GM12874 (cell line): ENCODE measurements at regions not wholly inside any gene's neighbourhood (a gene's known extent, or its start where the extent isn't known, plus 50 kb on each side); places are given as distances from the start of the nearest gene placed in this dataset.

ENCODE experiments used
- TF ChIP-seq, protein P1 (sequence below): IDR thresholded peaks from 2 replicates; pipeline ENCODE4 v1.5.1; 2011; ENCODE audit warnings: low read depth, mild to moderate bottlenecking, control low read depth, low read length, moderate library complexity; ENCODE audit not compliant: insufficient read depth

GRCh38 chr2:240357641-240358012 is 77.8 kb upstream of the GPC1 start:
- TF ChIP-seq, protein P1, sequence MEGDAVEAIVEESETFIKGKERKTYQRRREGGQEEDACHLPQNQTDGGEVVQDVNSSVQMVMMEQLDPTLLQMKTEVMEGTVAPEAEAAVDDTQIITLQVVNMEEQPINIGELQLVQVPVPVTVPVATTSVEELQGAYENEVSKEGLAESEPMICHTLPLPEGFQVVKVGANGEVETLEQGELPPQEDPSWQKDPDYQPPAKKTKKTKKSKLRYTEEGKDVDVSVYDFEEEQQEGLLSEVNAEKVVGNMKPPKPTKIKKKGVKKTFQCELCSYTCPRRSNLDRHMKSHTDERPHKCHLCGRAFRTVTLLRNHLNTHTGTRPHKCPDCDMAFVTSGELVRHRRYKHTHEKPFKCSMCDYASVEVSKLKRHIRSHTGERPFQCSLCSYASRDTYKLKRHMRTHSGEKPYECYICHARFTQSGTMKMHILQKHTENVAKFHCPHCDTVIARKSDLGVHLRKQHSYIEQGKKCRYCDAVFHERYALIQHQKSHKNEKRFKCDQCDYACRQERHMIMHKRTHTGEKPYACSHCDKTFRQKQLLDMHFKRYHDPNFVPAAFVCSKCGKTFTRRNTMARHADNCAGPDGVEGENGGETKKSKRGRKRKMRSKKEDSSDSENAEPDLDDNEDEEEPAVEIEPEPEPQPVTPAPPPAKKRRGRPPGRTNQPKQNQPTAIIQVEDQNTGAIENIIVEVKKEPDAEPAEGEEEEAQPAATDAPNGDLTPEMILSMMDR: no peak

GRCh38 chr2:240358080-240358479 is 77.4 kb upstream of the GPC1 start:
- TF ChIP-seq, protein P1: no peak

DNA sequence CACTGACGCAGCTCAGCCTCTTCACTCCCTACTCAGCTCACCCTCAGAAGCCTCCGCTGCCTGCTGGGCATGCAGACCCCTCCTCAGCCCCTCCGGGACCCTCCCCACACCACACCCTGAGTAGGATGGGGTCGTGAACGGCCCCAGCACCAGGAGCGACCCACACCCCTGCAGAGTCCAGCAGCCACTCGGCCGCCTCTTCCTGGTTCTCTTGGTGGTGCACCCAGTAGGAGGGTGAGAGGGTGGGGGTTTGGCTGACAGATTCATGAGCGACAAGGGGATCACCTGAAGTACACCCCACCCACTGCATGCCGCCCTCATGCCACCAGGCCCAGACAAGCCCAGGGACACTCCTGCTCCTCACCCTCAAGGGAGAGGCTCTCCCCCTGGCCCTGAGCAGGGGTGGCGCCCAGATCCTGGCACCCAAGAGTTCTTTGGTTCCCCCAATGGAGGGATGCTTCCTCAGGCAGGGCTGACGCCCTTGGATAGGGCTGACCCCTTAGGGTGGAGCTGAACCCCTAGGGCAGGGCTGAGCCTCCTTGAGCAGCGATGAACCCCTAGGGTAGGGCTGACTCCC is 76.6 kb upstream of the GPC1 start:
- TF ChIP-seq, protein P1: no peak

GRCh38 chr2:240359695-240360094 is 75.8 kb upstream of the GPC1 start:
- TF ChIP-seq, protein P1: no peak

DNA sequence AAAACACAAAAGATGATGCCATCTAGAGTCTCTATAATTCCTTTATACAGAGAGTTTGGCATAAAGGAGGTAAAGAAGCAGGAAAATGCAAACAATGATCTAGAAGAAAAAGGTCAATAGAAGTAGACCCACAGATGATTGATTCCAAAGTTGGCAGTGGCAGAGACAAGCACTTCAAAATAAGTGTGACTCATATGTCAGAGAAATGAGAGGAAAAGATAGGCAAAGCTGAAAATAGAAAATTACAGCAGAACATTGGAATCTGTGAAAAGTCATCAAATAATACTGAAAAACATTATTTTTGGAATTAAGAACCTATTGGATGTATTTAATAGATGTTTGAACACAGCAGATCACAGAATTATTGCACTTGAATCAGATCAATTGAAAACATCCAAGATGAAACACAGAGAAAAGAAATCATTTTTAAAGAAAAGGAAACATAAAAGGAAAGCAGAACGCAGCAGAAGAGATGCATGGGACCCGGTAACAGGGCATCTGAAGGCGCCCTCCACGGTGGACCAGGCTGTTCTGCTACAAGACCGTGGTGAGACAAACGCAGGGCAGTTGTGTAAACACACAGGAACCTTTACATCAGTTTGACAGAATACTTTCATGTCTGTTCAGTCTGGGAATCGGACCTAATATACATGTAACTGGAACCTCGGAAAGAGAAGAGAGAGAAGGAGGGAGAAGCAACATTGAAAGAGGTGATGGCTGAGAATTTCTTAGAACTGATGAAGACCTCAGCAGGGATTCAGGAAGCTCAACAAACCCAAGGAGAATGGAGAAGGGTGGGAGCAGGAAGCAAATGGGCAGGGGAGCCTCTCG is 74.6 kb upstream of the GPC1 start:
- TF ChIP-seq, protein P1: no peak

DNA sequence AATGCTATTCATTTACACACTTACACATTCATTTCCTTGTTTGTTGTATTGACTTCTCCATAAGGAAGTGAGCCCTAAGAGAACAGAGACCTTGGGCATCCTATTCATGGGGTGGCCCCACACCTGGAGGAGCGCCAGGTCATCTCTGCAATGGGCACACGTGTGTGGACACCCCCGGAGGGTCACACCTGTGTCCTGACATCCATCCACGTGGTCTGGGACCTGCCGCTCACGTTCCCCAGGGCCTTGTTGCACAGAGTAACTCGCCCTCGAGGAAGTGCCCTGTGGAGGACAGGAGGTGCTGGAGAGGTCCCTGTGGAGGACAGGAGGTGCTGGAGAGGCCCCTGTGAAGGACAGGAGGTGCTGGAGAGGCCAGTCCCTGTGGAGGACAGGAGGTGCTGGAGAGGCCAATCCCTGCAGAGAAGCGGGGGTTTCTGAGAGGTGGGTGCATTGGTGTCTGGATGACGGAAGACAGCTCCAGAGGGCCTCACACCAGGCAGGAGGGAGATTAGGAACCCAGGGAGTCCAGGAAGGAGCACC is 73.2 kb upstream of the GPC1 start:
- TF ChIP-seq, protein P1: no peak

DNA sequence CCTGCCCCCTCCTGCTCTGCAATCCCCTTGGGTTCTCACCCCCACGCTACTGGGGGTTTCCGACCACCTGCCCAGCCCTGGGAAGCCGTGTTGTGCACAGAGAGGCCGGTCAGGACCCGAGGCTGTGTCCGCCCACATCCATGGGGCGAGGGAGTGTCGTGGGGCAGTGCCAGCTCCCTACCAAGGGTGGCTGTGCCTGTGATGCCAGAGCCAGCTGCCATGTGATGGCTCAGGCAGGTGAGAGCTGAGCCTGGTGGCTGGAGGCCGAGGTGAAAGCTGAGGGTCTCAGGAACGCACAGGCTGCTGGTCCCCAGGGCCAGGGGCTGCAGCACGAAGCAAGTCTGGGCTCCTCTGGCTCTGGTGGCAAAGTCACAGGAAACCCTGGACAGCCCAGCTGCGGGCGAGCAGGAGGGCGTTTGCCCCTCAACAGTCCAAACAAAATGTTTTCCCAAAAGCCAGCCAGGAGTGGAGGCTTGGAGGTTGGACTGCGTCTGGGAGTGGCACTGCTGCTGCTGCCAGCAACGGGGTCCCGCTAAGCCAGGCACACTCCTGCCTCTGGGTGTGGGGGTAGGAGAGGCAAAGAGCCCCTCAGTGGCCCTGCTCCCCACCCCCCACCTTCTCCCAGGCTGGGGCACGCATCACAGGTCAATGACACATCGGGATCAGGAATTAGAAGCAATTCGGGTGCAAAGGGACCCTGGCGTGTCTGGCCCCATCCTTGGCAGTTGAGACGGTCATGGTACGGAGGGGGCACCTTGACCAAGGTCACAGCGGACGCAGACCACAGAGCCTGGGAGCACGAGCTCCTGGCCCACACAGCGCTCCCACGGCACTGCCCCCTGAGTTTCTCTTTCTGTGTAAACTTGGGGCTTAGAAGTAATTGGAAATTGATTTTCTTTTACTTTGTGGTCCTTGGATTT is 72.4 kb upstream of the GPC1 start:
- TF ChIP-seq, protein P1: no peak
